ENCODE measurements at regions not wholly inside any gene's neighbourhood (a gene's known extent, or its start where the extent isn't known, plus 50 kb on each side); places are given as distances from the start of the nearest gene placed in this dataset.

DNA sequence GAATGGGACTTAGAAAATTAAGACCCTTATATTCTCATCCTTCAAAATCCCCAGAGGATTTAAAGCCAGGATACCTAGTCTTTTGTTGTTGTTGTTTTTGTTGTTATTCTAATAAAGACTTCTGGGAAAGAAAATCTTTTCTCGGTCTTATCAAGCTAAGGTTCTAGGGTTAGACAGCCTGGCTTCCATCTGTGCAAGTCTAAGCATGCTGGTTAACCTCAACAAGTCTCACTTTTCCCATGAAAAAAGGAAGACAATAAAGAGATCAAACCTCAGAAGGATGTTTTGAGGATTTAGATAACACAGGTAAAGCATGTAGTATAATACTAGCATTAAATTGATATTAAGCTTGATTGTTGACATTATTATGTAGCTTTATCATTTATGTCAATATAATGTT is 486.4 kb upstream of the SOX9 start:
- no peak for DNase-seq (ENCODE audit: low spot score)
- Histone ChIP-seq H3K9ac (ENCODE audit: low read depth in 1 of 2, low read length in 2 of 2) (no peak overlapping the region), H3K27me3 (ENCODE audit: control insufficient read depth in 4 of 4, insufficient read depth in 4 of 4, low read length in 3 of 4) (peaks cover 0 to 2% (median 0%) of the 10 kb centered on the region in 4 donors), H3K27ac (ENCODE audit: low read depth in 1 of 2, low read length in 2 of 2) (no peak overlapping the region), H3K4me1 (ENCODE audit: control insufficient read depth in 4 of 4, insufficient read depth in 4 of 4, low read length in 3 of 4) (no peaks in the 10 kb centered on the region), H3K36me3 (ENCODE audit: control insufficient read depth in 4 of 4, insufficient read depth in 3 of 4, low read depth in 1 of 4, low read length in 3 of 4) (no peaks in the 10 kb centered on the region), H3K9me3 (ENCODE audit: control insufficient read depth in 4 of 4, low read length in 3 of 4) (no peaks in the 10 kb centered on the region), H3K4me3 (ENCODE audit: low read depth in 1 of 3, low read length in 3 of 3) (no peak overlapping the region)
- WGBS, result 80% methylated on average over 1 of the region's 1 CpG
- no peak for TF ChIP-seq FOXA1 (IDR thresholded peaks at IDR 0.05)
- no peak for TF ChIP-seq RXRA (IDR thresholded peaks at IDR 0.05)
- no peak for TF ChIP-seq NR2F2 (IDR thresholded peaks at IDR 0.05)
- TF ChIP-seq SP1 (IDR thresholded peaks at IDR 0.05), result no peak
- TF ChIP-seq, protein P1, sequence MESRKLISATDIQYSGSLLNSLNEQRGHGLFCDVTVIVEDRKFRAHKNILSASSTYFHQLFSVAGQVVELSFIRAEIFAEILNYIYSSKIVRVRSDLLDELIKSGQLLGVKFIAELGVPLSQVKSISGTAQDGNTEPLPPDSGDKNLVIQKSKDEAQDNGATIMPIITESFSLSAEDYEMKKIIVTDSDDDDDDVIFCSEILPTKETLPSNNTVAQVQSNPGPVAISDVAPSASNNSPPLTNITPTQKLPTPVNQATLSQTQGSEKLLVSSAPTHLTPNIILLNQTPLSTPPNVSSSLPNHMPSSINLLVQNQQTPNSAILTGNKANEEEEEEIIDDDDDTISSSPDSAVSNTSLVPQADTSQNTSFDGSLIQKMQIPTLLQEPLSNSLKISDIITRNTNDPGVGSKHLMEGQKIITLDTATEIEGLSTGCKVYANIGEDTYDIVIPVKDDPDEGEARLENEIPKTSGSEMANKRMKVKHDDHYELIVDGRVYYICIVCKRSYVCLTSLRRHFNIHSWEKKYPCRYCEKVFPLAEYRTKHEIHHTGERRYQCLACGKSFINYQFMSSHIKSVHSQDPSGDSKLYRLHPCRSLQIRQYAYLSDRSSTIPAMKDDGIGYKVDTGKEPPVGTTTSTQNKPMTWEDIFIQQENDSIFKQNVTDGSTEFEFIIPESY (IDR thresholded peaks at IDR 0.05), result no peak
- TF ChIP-seq FOXA2 (IDR thresholded peaks at IDR 0.05), result no peak
- TF ChIP-seq, protein P2, sequence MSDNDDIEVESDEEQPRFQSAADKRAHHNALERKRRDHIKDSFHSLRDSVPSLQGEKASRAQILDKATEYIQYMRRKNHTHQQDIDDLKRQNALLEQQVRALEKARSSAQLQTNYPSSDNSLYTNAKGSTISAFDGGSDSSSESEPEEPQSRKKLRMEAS (IDR thresholded peaks at IDR 0.05), result no peak
- TF ChIP-seq, protein P3, sequence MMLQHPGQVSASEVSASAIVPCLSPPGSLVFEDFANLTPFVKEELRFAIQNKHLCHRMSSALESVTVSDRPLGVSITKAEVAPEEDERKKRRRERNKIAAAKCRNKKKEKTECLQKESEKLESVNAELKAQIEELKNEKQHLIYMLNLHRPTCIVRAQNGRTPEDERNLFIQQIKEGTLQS (IDR thresholded peaks at IDR 0.05), result no peak
- no peak for TF ChIP-seq RAD21 (IDR thresholded peaks at IDR 0.05)
- no peak for TF ChIP-seq GABPA (IDR thresholded peaks at IDR 0.05 in 1 of 2, conservative IDR thresholded peaks at IDR 0.05 in 1 of 2)
- TF ChIP-seq TAF1 (conservative IDR thresholded peaks at IDR 0.05), result no peak
- TF ChIP-seq YY1 (IDR thresholded peaks at IDR 0.05), result no peak

DNA sequence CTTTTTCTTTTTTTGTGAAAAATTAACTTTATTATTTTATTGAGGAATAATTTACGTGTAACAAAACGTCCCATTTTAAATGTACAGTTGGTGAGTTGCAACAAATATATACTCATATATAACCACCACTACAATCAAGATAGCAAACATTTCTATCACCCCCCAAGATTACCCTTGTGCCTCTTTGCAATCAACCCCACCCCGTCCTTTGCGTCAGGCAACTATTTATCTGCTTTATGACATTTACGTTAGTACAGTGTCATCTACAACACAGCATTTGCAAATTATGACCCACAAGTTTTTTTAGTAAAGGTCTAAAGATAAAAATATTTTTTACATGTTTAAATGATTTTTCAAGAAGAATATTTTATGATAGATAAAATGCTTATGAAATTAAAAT is 485.6 kb upstream of the SOX9 start:
- no peak for DNase-seq (ENCODE audit: low spot score)
- Histone ChIP-seq H3K9me3 (ENCODE audit: control insufficient read depth in 4 of 4, low read length in 3 of 4) (no peaks in the 10 kb centered on the region), H3K9ac (ENCODE audit: low read depth in 1 of 2, low read length in 2 of 2) (no peak overlapping the region), H3K4me1 (ENCODE audit: control insufficient read depth in 4 of 4, insufficient read depth in 4 of 4, low read length in 3 of 4) (no peaks in the 10 kb centered on the region), H3K36me3 (ENCODE audit: control insufficient read depth in 4 of 4, insufficient read depth in 3 of 4, low read depth in 1 of 4, low read length in 3 of 4) (no peaks in the 10 kb centered on the region), H3K27me3 (ENCODE audit: control insufficient read depth in 4 of 4, insufficient read depth in 4 of 4, low read length in 3 of 4) (peaks cover 0 to 2% (median 0%) of the 10 kb centered on the region in 4 donors), H3K4me3 (ENCODE audit: low read depth in 1 of 3, low read length in 3 of 3) (no peak overlapping the region), H3K27ac (ENCODE audit: low read depth in 1 of 2, low read length in 2 of 2) (no peak overlapping the region)
- WGBS, result 81% methylated on average over 5 of the region's 5 CpGs
- TF ChIP-seq RAD21 (IDR thresholded peaks at IDR 0.05), result no peak

DNA sequence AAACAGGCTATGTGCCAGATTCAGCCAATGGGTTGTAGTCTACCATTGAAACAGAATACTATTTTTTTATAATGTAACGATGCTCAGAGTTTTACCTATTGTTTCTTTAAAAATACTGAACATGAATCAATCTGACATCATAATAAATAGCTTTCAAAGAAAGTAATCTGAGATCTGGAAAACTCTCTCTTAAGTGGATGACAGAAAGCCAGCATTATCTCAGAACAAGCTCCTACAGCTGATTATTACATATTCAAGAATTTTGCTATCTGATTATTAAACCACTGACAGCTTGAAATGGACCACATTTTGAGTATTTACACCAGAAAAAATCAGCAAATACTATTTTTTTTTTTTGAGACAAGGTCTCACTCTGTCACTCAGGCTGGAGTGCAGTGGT is 484.2 kb upstream of the SOX9 start:
- TF ChIP-seq FOXA2 (IDR thresholded peaks at IDR 0.05), result no peak
- TF ChIP-seq EGR1 (IDR thresholded peaks at IDR 0.05; ENCODE audit: low read depth in 2 of 2), result no peak
- TF ChIP-seq, protein P2 (IDR thresholded peaks at IDR 0.05), result no peak
- TF ChIP-seq, protein P4, sequence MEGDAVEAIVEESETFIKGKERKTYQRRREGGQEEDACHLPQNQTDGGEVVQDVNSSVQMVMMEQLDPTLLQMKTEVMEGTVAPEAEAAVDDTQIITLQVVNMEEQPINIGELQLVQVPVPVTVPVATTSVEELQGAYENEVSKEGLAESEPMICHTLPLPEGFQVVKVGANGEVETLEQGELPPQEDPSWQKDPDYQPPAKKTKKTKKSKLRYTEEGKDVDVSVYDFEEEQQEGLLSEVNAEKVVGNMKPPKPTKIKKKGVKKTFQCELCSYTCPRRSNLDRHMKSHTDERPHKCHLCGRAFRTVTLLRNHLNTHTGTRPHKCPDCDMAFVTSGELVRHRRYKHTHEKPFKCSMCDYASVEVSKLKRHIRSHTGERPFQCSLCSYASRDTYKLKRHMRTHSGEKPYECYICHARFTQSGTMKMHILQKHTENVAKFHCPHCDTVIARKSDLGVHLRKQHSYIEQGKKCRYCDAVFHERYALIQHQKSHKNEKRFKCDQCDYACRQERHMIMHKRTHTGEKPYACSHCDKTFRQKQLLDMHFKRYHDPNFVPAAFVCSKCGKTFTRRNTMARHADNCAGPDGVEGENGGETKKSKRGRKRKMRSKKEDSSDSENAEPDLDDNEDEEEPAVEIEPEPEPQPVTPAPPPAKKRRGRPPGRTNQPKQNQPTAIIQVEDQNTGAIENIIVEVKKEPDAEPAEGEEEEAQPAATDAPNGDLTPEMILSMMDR (IDR thresholded peaks at IDR 0.05; ENCODE audit: low read depth, low read length, missing input control), result no peak
- no peak for TF ChIP-seq NR2F2 (IDR thresholded peaks at IDR 0.05)
- TF ChIP-seq YY1 (IDR thresholded peaks at IDR 0.05), result no peak
- no peak for TF ChIP-seq JUND (IDR thresholded peaks at IDR 0.05)
- TF ChIP-seq HNF4G (IDR thresholded peaks at IDR 0.05), result no peak
- TF ChIP-seq RXRA (IDR thresholded peaks at IDR 0.05), result no peak
- TF ChIP-seq HNF4A (conservative IDR thresholded peaks at IDR 0.05), result no peak
- TF ChIP-seq, protein P1 (IDR thresholded peaks at IDR 0.05), result no peak
- TF ChIP-seq, protein P5, sequence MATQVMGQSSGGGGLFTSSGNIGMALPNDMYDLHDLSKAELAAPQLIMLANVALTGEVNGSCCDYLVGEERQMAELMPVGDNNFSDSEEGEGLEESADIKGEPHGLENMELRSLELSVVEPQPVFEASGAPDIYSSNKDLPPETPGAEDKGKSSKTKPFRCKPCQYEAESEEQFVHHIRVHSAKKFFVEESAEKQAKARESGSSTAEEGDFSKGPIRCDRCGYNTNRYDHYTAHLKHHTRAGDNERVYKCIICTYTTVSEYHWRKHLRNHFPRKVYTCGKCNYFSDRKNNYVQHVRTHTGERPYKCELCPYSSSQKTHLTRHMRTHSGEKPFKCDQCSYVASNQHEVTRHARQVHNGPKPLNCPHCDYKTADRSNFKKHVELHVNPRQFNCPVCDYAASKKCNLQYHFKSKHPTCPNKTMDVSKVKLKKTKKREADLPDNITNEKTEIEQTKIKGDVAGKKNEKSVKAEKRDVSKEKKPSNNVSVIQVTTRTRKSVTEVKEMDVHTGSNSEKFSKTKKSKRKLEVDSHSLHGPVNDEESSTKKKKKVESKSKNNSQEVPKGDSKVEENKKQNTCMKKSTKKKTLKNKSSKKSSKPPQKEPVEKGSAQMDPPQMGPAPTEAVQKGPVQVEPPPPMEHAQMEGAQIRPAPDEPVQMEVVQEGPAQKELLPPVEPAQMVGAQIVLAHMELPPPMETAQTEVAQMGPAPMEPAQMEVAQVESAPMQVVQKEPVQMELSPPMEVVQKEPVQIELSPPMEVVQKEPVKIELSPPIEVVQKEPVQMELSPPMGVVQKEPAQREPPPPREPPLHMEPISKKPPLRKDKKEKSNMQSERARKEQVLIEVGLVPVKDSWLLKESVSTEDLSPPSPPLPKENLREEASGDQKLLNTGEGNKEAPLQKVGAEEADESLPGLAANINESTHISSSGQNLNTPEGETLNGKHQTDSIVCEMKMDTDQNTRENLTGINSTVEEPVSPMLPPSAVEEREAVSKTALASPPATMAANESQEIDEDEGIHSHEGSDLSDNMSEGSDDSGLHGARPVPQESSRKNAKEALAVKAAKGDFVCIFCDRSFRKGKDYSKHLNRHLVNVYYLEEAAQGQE (IDR thresholded peaks at IDR 0.05), result no peak
- TF ChIP-seq TAF1 (conservative IDR thresholded peaks at IDR 0.05), result no peak
- TF ChIP-seq RAD21 (IDR thresholded peaks at IDR 0.05), result no peak
- H3K27ac ChIP-seq (ENCODE audit: low read depth in 1 of 2, low read length in 2 of 2), result no peak overlapping the region
- no peaks in the 10 kb centered on the region for H3K9me3 ChIP-seq (ENCODE audit: control insufficient read depth in 4 of 4, low read length in 3 of 4)
- H3K36me3 ChIP-seq (ENCODE audit: control insufficient read depth in 4 of 4, insufficient read depth in 3 of 4, low read depth in 1 of 4, low read length in 3 of 4), result no peaks in the 10 kb centered on the region
- 86% methylated on average over 1 of the region's 1 CpG for WGBS
- H3K9ac ChIP-seq (ENCODE audit: low read depth in 1 of 2, low read length in 2 of 2), result no peak overlapping the region
- H3K4me1 ChIP-seq (ENCODE audit: control insufficient read depth in 4 of 4, insufficient read depth in 4 of 4, low read length in 3 of 4), result no peaks in the 10 kb centered on the region
- H3K27me3 ChIP-seq (ENCODE audit: control insufficient read depth in 4 of 4, insufficient read depth in 4 of 4, low read length in 3 of 4), result peaks cover 0 to 2% (median 0%) of the 10 kb centered on the region in 4 donors
- no peak for DNase-seq (ENCODE audit: low spot score)
- H3K4me3 ChIP-seq (ENCODE audit: low read depth in 1 of 3, low read length in 3 of 3), result no peak overlapping the region

Data from liver (tissue), 8 donors.